HL-60 (cell line): ENCODE measurements at regions not wholly inside any gene's neighbourhood (a gene's known extent, or its start where the extent isn't known, plus 50 kb on each side); places are given as distances from the start of the nearest gene placed in this dataset.

ENCODE experiments used
- DNase-seq, 2 experiments: peaks; one replicate each; pipeline ENCODE4 v3.0.0-alpha.2; 2010 to 2020; ENCODE audit warnings: low read depth in 1 of 2, low spot score in 1 of 2
- H3K27ac ChIP-seq: fragments of 250-450 bp; sonication (Bioruptor Pico); replicated peaks from 2 replicates; pipeline ENCODE4 v1.5.1; 2020; ENCODE audit warnings: mild to moderate bottlenecking, moderate library complexity
- H3K27me3 ChIP-seq: fragments of 250-450 bp; sonication (Bioruptor Pico); 2 replicates; pipeline ENCODE4 v1.5.1; 2021; ENCODE audit warnings: mild to moderate bottlenecking, moderate library complexity; ENCODE audit not compliant: insufficient read depth, poor library complexity, severe bottlenecking
- H3K4me3 ChIP-seq: replicated peaks from 2 replicates; pipeline ENCODE4 v1.5.1; 2011; ENCODE audit warnings: mild to moderate bottlenecking, control low read depth, low read length; ENCODE audit not compliant: insufficient read depth
- GABPA ChIP-seq: IDR thresholded peaks from 2 replicates; pipeline ENCODE4 v1.6.1; 2012; ENCODE audit warnings: low read depth
- POLR2AphosphoS5 ChIP-seq: IDR thresholded peaks from 2 replicates; pipeline ENCODE4 v1.6.1; 2012; ENCODE audit warnings: low read depth
- SPI1 ChIP-seq: IDR thresholded peaks from 2 replicates; pipeline ENCODE4 v1.6.1; 2012; ENCODE audit warnings: low read depth, mild to moderate bottlenecking, borderline replicate concordance
- TF ChIP-seq, protein P1 (sequence below): IDR thresholded peaks from one replicate; pipeline ENCODE4 v1.5.1; 2011; ENCODE audit warnings: low read length, control low read depth, inconsistent platforms; ENCODE audit not compliant: insufficient read depth
- TF ChIP-seq, protein P2 (sequence below): IDR thresholded peaks from 2 replicates; pipeline ENCODE4 v1.6.1; 2012; ENCODE audit warnings: low read depth; ENCODE audit not compliant: insufficient replicate concordance

DNA sequence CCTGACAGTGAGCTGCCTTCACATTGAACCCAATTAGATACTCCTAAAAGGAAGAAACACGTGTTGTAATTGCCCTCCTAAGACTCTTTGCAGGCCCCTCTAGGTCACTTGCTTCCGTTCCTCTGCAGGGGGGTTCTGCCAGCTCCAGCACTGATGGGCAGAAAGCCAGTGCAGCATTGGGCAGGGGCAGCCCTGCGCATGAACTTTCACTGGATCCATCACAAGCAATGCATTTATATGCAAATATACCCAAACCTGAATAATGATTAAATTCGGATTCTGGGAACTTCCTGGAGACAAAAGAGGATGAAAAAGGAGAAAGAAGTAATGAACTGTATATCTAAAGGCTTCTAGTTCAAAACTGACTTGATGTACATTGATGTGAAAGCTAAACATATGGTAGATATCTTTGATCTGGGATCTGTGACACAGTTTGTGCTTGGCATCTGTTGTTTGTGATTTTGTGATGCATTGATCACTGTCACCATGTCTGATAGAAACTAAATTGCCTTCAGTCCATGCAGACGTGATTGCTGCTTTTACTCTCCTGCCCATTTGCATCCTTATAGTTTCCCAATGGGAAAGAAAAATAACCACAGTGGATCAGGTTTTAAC, 313.4 kb downstream of the DEPDC1B start:
- Histone ChIP-seq H3K4me3 (no peak overlapping the region), H3K27me3 (no peaks in the 10 kb centered on the region), H3K27ac (no peak overlapping the region)
- no peak for DNase-seq
- TF ChIP-seq SPI1, result no peak
- no peak for TF ChIP-seq GABPA
- TF ChIP-seq, protein P1, sequence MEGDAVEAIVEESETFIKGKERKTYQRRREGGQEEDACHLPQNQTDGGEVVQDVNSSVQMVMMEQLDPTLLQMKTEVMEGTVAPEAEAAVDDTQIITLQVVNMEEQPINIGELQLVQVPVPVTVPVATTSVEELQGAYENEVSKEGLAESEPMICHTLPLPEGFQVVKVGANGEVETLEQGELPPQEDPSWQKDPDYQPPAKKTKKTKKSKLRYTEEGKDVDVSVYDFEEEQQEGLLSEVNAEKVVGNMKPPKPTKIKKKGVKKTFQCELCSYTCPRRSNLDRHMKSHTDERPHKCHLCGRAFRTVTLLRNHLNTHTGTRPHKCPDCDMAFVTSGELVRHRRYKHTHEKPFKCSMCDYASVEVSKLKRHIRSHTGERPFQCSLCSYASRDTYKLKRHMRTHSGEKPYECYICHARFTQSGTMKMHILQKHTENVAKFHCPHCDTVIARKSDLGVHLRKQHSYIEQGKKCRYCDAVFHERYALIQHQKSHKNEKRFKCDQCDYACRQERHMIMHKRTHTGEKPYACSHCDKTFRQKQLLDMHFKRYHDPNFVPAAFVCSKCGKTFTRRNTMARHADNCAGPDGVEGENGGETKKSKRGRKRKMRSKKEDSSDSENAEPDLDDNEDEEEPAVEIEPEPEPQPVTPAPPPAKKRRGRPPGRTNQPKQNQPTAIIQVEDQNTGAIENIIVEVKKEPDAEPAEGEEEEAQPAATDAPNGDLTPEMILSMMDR, result no peak
- TF ChIP-seq, protein P2, sequence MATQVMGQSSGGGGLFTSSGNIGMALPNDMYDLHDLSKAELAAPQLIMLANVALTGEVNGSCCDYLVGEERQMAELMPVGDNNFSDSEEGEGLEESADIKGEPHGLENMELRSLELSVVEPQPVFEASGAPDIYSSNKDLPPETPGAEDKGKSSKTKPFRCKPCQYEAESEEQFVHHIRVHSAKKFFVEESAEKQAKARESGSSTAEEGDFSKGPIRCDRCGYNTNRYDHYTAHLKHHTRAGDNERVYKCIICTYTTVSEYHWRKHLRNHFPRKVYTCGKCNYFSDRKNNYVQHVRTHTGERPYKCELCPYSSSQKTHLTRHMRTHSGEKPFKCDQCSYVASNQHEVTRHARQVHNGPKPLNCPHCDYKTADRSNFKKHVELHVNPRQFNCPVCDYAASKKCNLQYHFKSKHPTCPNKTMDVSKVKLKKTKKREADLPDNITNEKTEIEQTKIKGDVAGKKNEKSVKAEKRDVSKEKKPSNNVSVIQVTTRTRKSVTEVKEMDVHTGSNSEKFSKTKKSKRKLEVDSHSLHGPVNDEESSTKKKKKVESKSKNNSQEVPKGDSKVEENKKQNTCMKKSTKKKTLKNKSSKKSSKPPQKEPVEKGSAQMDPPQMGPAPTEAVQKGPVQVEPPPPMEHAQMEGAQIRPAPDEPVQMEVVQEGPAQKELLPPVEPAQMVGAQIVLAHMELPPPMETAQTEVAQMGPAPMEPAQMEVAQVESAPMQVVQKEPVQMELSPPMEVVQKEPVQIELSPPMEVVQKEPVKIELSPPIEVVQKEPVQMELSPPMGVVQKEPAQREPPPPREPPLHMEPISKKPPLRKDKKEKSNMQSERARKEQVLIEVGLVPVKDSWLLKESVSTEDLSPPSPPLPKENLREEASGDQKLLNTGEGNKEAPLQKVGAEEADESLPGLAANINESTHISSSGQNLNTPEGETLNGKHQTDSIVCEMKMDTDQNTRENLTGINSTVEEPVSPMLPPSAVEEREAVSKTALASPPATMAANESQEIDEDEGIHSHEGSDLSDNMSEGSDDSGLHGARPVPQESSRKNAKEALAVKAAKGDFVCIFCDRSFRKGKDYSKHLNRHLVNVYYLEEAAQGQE, result no peak
- TF ChIP-seq POLR2AphosphoS5, result no peak

DNA sequence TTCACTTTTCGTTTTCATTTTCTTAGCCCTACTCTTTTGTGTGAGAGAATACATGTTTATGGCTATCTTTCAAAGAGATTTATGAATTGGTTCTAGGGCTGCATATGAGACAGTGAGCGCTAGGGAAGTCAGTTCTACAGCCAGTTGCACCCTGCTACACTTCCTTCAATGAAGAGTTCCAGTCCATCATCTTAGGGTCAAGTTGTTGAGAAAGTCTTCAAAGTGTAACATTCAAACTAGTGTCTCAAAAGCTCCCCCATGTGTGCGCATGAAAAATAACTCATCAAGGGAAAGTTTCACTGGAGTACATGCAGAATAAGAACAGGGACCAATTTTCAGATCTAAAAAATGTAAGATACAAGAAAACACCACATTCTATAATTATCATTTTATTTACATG, 317.2 kb downstream of the DEPDC1B start:
- TF ChIP-seq, protein P1, result no peak
- peak; percentile 16; the same call in 1 of the 2 replicates for TF ChIP-seq SPI1
- TF ChIP-seq GABPA, result no peak
- TF ChIP-seq POLR2AphosphoS5, result no peak
- Histone ChIP-seq H3K4me3 (no peak overlapping the region), H3K27me3 (no peaks in the 10 kb centered on the region), H3K27ac (no peak overlapping the region)
- DNase-seq, result peak; percentile 30 to 39

DNA sequence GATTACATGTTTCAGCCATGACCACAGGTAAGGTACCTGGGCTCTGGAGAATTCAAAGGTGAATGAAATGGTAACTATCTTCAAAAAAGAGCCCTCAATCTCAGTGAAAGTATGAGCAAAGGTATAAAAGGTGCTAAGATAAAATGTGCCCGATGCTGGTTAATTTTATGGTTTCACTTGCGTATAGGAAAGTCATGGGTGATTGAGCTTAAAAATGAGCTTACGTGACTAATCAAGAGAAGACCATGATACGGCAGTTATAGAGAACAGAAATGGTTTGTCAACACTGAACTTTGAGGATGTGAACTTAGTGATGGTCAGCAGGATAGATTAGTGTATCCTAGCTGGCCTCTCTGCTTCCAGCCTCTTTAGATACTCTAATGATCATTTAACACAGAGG, 320.1 kb downstream of the DEPDC1B start:
- H3K4me3 ChIP-seq, result no peak overlapping the region
- no peak overlapping the region for H3K27ac ChIP-seq
- TF ChIP-seq GABPA (no peak), POLR2AphosphoS5 (no peak), SPI1 (no peak)
- TF ChIP-seq, protein P1, result no peak
- TF ChIP-seq, protein P2, result no peak
- no peak for DNase-seq
- H3K27me3 ChIP-seq, result no peaks in the 10 kb centered on the region

DNA sequence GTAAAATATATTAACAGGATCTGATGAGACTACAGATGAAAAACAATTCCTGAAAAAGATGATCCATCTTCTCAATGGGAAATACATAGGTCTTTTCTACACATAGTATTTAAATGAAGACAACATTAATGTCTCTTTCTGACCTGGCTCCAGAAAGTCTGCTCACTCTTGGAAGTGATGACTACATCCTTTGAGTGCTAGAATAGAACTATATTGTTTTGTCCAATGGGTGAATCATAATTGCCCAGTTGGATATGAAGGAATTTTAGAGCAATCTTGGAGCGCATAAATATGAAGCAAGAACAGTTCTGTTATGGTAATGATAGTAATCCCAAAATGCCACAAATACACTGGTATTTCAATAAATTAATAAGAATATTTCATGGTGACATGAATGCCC, 322.1 kb downstream of the DEPDC1B start:
- Histone ChIP-seq H3K27me3 (no peaks in the 10 kb centered on the region), H3K4me3 (no peak overlapping the region), H3K27ac (no peak overlapping the region)
- TF ChIP-seq SPI1 (no peak), GABPA (no peak), POLR2AphosphoS5 (no peak)
- TF ChIP-seq, protein P2, result no peak
- TF ChIP-seq, protein P1, result no peak
- no peak for DNase-seq
